GM13977 (cell line): ENCODE measurements at regions not wholly inside any gene's neighbourhood (a gene's known extent, or its start where the extent isn't known, plus 50 kb on each side); places are given as distances from the start of the nearest gene placed in this dataset.

Source experiments
- DNase-seq: peaks from one replicate; pipeline ENCODE4 v3.0.0; 2012; ENCODE audit warnings: low spot score
- in situ Hi-C: fragments of 300-500 bp; cut with MboI; formaldehyde crosslinking; loops from one replicate; pipeline ENCODE4 v1.12.0; 2022; ENCODE audit warnings: low sequenced_read_pairs, low pct_unique_long_range_greater_than_20kb, mixed read lengths, inconsistent platforms; ENCODE audit not compliant: unreplicated experiment
- TF ChIP-seq, protein P1 (sequence below): IDR thresholded peaks from 2 replicates; pipeline ENCODE4 v1.5.1; 2012; ENCODE audit warnings: mild to moderate bottlenecking, control low read depth; ENCODE audit not compliant: insufficient read depth; ENCODE audit errors: extremely low read depth, missing control alignments

DNA sequence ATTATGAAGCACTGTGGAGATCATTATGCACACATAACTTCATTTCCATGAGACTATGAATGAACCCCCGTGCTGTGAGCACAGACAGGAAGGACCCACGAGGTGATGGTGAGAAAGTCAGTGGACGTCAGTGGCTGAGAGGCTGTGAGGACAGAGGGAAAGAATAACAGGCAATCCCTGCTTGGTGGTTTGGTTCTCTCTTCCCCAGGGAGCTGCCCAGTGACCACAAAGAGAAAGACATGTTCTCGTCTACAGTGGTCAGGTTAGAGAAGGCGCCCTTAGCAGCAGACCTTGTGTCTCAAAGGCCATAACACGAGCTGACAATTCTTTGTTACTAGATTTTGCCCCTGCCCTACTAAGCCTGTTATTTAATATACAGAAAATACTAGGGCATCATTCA is 609.2 kb downstream of the TOX3 start:
- in situ Hi-C loops: no loop called here
- DNase-seq: no peak
- TF ChIP-seq, protein P1, sequence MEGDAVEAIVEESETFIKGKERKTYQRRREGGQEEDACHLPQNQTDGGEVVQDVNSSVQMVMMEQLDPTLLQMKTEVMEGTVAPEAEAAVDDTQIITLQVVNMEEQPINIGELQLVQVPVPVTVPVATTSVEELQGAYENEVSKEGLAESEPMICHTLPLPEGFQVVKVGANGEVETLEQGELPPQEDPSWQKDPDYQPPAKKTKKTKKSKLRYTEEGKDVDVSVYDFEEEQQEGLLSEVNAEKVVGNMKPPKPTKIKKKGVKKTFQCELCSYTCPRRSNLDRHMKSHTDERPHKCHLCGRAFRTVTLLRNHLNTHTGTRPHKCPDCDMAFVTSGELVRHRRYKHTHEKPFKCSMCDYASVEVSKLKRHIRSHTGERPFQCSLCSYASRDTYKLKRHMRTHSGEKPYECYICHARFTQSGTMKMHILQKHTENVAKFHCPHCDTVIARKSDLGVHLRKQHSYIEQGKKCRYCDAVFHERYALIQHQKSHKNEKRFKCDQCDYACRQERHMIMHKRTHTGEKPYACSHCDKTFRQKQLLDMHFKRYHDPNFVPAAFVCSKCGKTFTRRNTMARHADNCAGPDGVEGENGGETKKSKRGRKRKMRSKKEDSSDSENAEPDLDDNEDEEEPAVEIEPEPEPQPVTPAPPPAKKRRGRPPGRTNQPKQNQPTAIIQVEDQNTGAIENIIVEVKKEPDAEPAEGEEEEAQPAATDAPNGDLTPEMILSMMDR: no peak

DNA sequence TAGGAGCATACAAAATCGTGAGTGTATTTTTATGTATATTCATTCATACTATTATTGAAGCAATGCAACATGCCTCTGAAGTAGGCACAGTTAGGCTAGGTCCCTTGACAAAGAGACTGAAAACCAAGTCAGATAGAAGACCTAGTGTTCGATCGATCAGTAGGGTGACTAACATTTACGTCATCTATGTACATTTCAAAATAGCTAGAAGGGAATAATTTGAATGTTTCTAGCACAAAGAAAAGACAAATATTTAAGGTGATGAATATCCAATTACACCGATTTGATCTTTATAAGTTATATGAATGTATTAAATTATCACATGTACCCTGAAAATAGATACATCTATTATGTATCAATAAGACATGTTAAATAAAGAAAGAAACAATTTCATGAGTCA is 610.1 kb downstream of the TOX3 start:
- DNase-seq: no peak
- in situ Hi-C loops: no loop called here
- TF ChIP-seq, protein P1: no peak

DNA sequence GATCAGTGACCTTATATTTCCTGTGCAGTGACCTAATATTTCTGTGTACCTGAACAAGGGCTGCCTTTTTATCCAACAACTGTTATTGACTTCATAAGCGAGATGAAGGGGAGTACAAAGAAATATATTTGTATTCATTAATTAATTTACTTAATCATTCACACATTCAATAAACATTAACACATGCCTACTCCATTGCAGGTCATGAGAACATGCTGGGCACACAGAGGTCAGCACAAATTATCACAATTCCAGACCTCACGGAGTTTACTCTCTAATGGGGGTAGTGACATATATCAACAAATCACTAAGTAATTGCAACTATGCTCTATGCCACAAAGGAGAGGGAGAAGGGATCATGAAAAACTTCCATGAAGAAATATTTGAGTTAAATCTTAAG is 614.6 kb downstream of the TOX3 start:
- DNase-seq: no peak
- in situ Hi-C loops: no loop called here
- TF ChIP-seq, protein P1: no peak

GRCh38 chr16:51931653-51932052 is 615.3 kb downstream of the TOX3 start:
- in situ Hi-C loops: no loop called here
- no peak for DNase-seq
- TF ChIP-seq, protein P1: no peak

GRCh38 chr16:51924744-51925143 is 622.2 kb downstream of the TOX3 start:
- TF ChIP-seq, protein P1: no peak
- DNase-seq: no peak
- in situ Hi-C loops: no loop called here

- TF ChIP-seq, protein P1: no peak
- DNase-seq: no peak
- in situ Hi-C loops: no loop called here
Measured at GRCh38 chr16:51922476-51922875, 624.5 kb downstream of the TOX3 start.

DNA sequence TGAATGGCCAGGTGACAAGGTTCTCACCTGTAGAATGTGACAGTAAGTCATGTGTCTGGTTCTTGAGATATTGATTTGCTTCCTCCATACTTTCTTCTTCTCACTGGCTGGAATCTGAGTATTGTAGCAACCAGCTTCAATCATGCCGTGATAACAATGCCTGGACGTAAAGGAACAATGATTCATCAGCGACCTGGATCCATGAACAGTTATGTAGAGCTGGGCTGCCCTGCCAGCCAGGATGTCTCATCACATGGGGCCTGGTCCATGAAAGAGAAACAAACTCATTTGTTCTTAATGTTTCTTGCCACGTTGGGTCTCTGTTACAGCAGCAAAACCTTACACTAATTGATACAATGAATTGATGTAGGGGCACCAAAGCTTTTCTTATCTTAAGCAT is 627.2 kb downstream of the TOX3 start:
- in situ Hi-C loops: no loop called here
- DNase-seq: no peak
- TF ChIP-seq, protein P1: no peak
